ENCODE measurements at regions not wholly inside any gene's neighbourhood (a gene's known extent, or its start where the extent isn't known, plus 50 kb on each side); places are given as distances from the start of the nearest gene placed in this dataset.

DNA sequence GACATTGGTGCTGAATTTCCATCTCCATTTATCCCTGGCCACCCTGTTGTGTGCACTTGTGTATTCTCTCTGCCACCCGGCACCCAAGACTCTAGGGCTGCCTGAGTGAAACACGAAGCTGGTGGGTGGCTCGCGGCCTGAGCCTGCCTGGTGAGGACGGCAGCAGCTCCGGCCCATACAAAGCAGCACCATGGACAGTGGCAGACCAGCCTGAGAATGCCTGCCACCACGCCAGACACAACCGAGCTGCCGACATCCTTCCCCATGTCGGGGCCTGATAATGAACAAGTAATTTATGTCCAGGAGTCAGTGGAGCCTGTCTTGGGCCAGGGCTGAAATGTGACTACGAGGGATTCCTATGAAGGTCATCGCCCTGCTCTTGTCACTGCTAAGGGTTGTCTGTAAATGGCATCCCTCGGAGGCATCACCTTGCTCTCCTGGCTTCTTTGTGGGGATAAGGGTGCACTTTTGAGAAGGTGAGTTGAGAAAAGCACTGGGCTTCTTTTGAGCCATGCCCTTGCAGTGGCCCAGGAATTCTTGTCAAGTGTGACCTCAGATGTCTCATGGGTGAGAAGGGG lies 175.7 kb downstream of the MELK start (continued):
- TF ChIP-seq ZSCAN31 (CRISPR knock-in tag; IDR thresholded peaks at IDR 0.05; ENCODE audit: low read depth) (no peak), ZBTB7A (CRISPR knock-in tag; IDR thresholded peaks at IDR 0.05) (no peak), ZNF17 (CRISPR knock-in tag; IDR thresholded peaks at IDR 0.05) (no peak), FOXA3 (CRISPR knock-in tag; IDR thresholded peaks at IDR 0.05) (no peak), MXD4 (CRISPR knock-in tag; IDR thresholded peaks at IDR 0.05) (no peak), NFATC3 (CRISPR knock-in tag; IDR thresholded peaks at IDR 0.05) (no peak), ZNF879 (CRISPR knock-in tag; IDR thresholded peaks at IDR 0.05) (no peak), ZNF34 (CRISPR knock-in tag; IDR thresholded peaks at IDR 0.05; ENCODE audit: borderline replicate concordance) (no peak), SCMH1 (CRISPR knock-in tag; IDR thresholded peaks at IDR 0.05; ENCODE audit: borderline replicate concordance) (no peak), AGO2 (optimal IDR thresholded peaks at IDR 0.05; ENCODE audit: low read depth, low read length) (no peak), ZNF253 (CRISPR knock-in tag; IDR thresholded peaks at IDR 0.05; ENCODE audit: borderline replicate concordance) (no peak), KDM5B (CRISPR knock-in tag; IDR thresholded peaks at IDR 0.05; ENCODE audit: borderline replicate concordance) (peak; percentile 57; the same call in 1 of the 2 replicates), NFE2L2 (IDR thresholded peaks at IDR 0.05; ENCODE audit: low read length) (no peak), TBL1XR1 (IDR thresholded peaks at IDR 0.05; ENCODE audit: borderline replicate concordance, low read length, partially characterized antibody) (no peak)
- TF ChIP-seq, protein P1, sequence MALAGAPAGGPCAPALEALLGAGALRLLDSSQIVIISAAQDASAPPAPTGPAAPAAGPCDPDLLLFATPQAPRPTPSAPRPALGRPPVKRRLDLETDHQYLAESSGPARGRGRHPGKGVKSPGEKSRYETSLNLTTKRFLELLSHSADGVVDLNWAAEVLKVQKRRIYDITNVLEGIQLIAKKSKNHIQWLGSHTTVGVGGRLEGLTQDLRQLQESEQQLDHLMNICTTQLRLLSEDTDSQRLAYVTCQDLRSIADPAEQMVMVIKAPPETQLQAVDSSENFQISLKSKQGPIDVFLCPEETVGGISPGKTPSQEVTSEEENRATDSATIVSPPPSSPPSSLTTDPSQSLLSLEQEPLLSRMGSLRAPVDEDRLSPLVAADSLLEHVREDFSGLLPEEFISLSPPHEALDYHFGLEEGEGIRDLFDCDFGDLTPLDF (CRISPR knock-in tag; IDR thresholded peaks at IDR 0.05): no peak
- TF ChIP-seq, protein P2, sequence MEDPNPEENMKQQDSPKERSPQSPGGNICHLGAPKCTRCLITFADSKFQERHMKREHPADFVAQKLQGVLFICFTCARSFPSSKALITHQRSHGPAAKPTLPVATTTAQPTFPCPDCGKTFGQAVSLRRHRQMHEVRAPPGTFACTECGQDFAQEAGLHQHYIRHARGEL (CRISPR knock-in tag; IDR thresholded peaks at IDR 0.05): no peak
- TF ChIP-seq, protein P3, sequence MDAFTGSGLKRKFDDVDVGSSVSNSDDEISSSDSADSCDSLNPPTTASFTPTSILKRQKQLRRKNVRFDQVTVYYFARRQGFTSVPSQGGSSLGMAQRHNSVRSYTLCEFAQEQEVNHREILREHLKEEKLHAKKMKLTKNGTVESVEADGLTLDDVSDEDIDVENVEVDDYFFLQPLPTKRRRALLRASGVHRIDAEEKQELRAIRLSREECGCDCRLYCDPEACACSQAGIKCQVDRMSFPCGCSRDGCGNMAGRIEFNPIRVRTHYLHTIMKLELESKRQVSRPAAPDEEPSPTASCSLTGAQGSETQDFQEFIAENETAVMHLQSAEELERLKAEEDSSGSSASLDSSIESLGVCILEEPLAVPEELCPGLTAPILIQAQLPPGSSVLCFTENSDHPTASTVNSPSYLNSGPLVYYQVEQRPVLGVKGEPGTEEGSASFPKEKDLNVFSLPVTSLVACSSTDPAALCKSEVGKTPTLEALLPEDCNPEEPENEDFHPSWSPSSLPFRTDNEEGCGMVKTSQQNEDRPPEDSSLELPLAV (CRISPR knock-in tag; conservative IDR thresholded peaks at IDR 0.05; ENCODE audit: low read depth): no peak
- TF ChIP-seq, protein P4, sequence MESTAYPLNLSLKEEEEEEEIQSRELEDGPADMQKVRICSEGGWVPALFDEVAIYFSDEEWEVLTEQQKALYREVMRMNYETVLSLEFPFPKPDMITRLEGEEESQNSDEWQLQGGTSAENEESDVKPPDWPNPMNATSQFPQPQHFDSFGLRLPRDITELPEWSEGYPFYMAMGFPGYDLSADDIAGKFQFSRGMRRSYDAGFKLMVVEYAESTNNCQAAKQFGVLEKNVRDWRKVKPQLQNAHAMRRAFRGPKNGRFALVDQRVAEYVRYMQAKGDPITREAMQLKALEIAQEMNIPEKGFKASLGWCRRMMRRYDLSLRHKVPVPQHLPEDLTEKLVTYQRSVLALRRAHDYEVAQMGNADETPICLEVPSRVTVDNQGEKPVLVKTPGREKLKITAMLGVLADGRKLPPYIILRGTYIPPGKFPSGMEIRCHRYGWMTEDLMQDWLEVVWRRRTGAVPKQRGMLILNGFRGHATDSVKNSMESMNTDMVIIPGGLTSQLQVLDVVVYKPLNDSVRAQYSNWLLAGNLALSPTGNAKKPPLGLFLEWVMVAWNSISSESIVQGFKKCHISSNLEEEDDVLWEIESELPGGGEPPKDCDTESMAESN (CRISPR knock-in tag; conservative IDR thresholded peaks at IDR 0.05): no peak
- TF ChIP-seq, protein P5, sequence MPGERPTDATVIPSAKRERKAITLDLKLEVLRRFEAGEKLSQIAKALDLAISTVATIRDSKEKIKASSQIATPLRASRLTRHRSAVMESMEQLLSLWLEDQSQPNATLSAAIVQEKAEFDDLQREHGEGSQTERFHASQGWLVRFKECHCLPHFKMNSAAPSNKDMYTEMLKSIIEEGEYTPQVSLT (CRISPR knock-in tag; IDR thresholded peaks at IDR 0.05; ENCODE audit: borderline replicate concordance, low read depth): no peak
- TF ChIP-seq, protein P6, sequence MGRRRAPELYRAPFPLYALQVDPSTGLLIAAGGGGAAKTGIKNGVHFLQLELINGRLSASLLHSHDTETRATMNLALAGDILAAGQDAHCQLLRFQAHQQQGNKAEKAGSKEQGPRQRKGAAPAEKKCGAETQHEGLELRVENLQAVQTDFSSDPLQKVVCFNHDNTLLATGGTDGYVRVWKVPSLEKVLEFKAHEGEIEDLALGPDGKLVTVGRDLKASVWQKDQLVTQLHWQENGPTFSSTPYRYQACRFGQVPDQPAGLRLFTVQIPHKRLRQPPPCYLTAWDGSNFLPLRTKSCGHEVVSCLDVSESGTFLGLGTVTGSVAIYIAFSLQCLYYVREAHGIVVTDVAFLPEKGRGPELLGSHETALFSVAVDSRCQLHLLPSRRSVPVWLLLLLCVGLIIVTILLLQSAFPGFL (CRISPR knock-in tag; IDR thresholded peaks at IDR 0.05): no peak
- TF ChIP-seq, protein P7, sequence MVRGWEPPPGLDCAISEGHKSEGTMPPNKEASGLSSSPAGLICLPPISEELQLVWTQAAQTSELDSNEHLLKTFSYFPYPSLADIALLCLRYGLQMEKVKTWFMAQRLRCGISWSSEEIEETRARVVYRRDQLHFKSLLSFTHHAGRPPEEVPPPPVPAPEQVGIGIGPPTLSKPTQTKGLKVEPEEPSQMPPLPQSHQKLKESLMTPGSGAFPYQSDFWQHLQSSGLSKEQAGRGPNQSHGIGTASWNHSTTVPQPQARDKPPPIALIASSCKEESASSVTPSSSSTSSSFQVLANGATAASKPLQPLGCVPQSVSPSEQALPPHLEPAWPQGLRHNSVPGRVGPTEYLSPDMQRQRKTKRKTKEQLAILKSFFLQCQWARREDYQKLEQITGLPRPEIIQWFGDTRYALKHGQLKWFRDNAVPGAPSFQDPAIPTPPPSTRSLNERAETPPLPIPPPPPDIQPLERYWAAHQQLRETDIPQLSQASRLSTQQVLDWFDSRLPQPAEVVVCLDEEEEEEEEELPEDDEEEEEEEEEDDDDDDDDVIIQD (CRISPR knock-in tag; IDR thresholded peaks at IDR 0.05; ENCODE audit: low read depth): no peak
